ENCODE measurements at regions not wholly inside any gene's neighbourhood (a gene's known extent, or its start where the extent isn't known, plus 50 kb on each side); places are given as distances from the start of the nearest gene placed in this dataset.

DNA sequence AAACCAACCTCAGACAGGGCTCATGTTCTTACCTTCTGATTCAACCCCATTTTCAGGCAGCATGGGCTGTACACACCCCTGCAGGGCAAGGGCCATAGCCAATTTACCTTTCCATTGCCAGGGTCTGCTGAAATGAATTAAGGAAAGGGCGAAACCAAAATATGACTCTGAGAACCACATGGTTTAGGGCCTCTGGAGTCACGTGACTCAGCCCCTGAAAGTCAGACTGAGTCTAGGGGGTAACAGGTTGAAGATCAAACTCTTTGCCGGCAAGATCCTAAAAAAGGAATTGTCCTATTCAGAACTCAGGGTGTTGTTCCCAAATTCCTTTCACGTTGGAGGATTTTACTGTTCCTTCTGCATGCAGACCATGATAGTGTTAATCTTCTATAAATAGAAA is 118.9 kb downstream of the RAB11FIP2 start:
- TF ChIP-seq, protein P1, sequence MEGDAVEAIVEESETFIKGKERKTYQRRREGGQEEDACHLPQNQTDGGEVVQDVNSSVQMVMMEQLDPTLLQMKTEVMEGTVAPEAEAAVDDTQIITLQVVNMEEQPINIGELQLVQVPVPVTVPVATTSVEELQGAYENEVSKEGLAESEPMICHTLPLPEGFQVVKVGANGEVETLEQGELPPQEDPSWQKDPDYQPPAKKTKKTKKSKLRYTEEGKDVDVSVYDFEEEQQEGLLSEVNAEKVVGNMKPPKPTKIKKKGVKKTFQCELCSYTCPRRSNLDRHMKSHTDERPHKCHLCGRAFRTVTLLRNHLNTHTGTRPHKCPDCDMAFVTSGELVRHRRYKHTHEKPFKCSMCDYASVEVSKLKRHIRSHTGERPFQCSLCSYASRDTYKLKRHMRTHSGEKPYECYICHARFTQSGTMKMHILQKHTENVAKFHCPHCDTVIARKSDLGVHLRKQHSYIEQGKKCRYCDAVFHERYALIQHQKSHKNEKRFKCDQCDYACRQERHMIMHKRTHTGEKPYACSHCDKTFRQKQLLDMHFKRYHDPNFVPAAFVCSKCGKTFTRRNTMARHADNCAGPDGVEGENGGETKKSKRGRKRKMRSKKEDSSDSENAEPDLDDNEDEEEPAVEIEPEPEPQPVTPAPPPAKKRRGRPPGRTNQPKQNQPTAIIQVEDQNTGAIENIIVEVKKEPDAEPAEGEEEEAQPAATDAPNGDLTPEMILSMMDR (IDR thresholded peaks at IDR 0.05): no peak

DNA sequence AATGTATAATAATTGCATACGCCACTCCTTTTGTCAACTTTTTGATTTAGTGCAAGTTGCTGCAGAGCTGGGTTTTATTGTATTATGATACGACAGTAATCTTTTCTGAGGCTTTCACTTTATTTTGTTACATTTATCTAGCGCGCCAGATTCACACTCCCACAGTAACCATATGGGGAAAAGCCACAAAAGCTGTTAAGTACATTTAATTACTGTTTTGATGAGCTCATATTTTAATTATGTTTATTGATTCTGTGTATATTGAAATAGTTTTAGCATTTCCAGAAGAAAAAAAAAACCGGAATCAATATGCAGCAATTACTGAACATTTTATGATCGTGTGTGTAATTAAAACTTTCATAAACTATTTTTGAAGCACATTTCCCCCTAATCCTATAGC is 118.5 kb downstream of the RAB11FIP2 start:
- TF ChIP-seq, protein P1 (IDR thresholded peaks at IDR 0.05): no peak

GRCh38 chr10:117928741-117929140 is 118.0 kb downstream of the RAB11FIP2 start:
- TF ChIP-seq, protein P1 (IDR thresholded peaks at IDR 0.05): no peak

- TF ChIP-seq, protein P1 (IDR thresholded peaks at IDR 0.05): no peak
Observed at GRCh38 chr10:117929327-117930067, 117.2 kb downstream of the RAB11FIP2 start.

DNA sequence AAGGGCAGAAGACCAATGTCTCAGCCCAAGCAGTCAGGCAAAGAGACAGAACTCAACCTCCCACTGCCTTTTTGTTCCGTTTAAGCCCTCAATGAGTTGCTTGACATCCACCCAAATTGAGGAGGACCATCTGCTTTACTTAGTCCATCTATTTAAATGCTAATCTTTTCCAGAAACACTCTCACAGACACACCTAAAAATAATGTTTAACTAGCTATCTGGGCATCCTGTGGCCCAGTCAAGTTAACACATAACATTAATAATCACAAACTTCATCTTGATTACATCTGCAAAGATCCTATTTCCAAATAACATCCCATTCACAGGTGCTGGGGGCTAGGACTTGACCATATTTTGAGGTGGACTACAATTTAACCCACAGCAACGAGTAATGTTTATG is 115.7 kb downstream of the RAB11FIP2 start:
- TF ChIP-seq, protein P1 (IDR thresholded peaks at IDR 0.05): no peak

GRCh38 chr10:117933036-117933435 is 113.7 kb downstream of the RAB11FIP2 start:
- TF ChIP-seq, protein P1 (IDR thresholded peaks at IDR 0.05): no peak

GRCh38 chr10:117934477-117934876 is 112.3 kb downstream of the RAB11FIP2 start:
- TF ChIP-seq, protein P1 (IDR thresholded peaks at IDR 0.05): no peak

DNA sequence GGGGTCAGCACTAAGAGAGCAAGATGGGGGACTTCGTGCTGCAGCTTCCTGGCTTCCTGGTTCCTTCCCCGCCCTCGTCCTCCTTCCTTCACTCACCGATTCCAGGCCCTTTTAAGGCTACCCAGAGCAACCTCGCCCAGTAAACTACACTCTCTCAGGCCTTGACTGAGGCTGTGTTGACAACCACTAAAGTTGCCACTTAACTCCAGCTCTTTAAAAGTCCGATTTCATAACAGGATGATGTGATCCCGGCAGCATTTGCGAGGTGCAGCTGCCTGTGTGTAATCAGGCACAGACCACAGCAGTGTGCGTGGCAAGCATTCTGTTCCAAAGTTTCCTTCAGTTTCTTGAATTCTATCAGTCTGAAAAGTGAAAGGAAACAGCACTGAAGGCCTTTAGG is 110.6 kb downstream of the RAB11FIP2 start:
- TF ChIP-seq, protein P1 (IDR thresholded peaks at IDR 0.05): no peak
